HEK293 (cell line): ENCODE measurements at regions not wholly inside any gene's neighbourhood (a gene's known extent, or its start where the extent isn't known, plus 50 kb on each side); places are given as distances from the start of the nearest gene placed in this dataset.

ENCODE experiments used
- ZNF621 ChIP-seq: fragments of 450-650 bp; formaldehyde crosslinking; IDR thresholded peaks from 2 replicates; pipeline ENCODE4 v1.5.1; 2017; ENCODE audit warnings: missing biosample characterization, missing genetic modification characterization
- ZNF776 ChIP-seq: fragments of 450-650 bp; formaldehyde crosslinking; IDR thresholded peaks from 2 replicates; pipeline ENCODE4 v1.5.0; 2017; ENCODE audit warnings: missing biosample characterization, missing genetic modification characterization, borderline replicate concordance

DNA sequence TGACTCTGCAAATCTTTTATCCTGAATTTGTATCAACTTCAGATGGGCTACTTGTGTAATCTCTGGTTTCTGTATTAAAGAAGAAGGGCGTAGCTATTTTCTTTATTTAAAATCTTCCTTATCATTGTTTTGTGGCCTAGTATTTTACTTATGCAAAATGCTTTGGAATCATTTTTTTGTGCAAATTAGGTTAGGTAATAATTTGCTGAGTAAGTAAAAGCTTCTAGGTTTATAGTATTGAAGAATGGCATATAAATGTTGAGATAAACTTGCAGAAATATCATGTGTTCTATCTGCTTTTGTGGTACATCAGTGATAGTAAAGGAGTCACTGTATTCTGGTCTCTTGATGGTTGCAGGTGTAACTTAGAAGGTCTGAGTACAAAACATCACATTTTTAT is 197.2 kb upstream of the IL15 start:
- TF ChIP-seq ZNF621 (no peak), ZNF776 (tag by site-specific recombination) (no peak)
